H9 (cell line): ENCODE measurements at regions not wholly inside any gene's neighbourhood (a gene's known extent, or its start where the extent isn't known, plus 50 kb on each side); places are given as distances from the start of the nearest gene placed in this dataset.

ENCODE experiments used
- DNase-seq: peaks from one replicate; pipeline ENCODE4 v3.0.0-alpha.2; 2017
- H2AFZ ChIP-seq: one replicate; pipeline ENCODE4 v1.6.1; 2013; ENCODE audit warnings: mild to moderate bottlenecking, low read length, control low read depth, moderate library complexity
- H2AK5ac ChIP-seq: 2 replicates; pipeline ENCODE4 v1.6.1; 2013; ENCODE audit warnings: low read length, control low read depth, mixed read lengths; ENCODE audit not compliant: insufficient read length
- H2BK120ac ChIP-seq: one replicate; pipeline ENCODE4 v1.6.1; 2013; ENCODE audit warnings: low read depth, mild to moderate bottlenecking, low read length, control low read depth, inconsistent platforms; ENCODE audit not compliant: poor library complexity, severe bottlenecking
- H2BK12ac ChIP-seq: 2 replicates; pipeline ENCODE4 v1.6.1; 2013; ENCODE audit warnings: low read length, control low read depth, mixed read lengths, low read depth; ENCODE audit not compliant: insufficient read length
- H2BK15ac ChIP-seq: 2 replicates; pipeline ENCODE4 v1.6.1; 2013; ENCODE audit warnings: low read depth, low read length, control low read depth
- H2BK20ac ChIP-seq: one replicate; pipeline ENCODE4 v1.6.1; 2013; ENCODE audit warnings: low read depth, mild to moderate bottlenecking, low read length, control low read depth, inconsistent platforms; ENCODE audit not compliant: poor library complexity, severe bottlenecking
- H2BK5ac ChIP-seq: 2 replicates; pipeline ENCODE4 v1.6.1; 2013; ENCODE audit warnings: low read length, control low read depth, mixed read lengths; ENCODE audit not compliant: insufficient read length
- H3K14ac ChIP-seq: 2 replicates; pipeline ENCODE4 v1.6.1; 2013; ENCODE audit warnings: low read length, control low read depth; ENCODE audit not compliant: insufficient read depth
- H3K18ac ChIP-seq: 2 replicates; pipeline ENCODE4 v1.6.1; 2013; ENCODE audit warnings: low read depth, mild to moderate bottlenecking, mixed read lengths, low read length, control low read depth; ENCODE audit not compliant: insufficient read length
- H3K23ac ChIP-seq: 2 replicates; pipeline ENCODE4 v1.6.1; 2013; ENCODE audit warnings: low read length, control low read depth, mixed read lengths, low read depth; ENCODE audit not compliant: insufficient read length
- H3K23me2 ChIP-seq: 2 replicates; pipeline ENCODE4 v1.6.1; 2013; ENCODE audit warnings: low read depth, mild to moderate bottlenecking, mixed read lengths, low read length, control low read depth; ENCODE audit not compliant: insufficient read length, poor library complexity, severe bottlenecking
- H3K27ac ChIP-seq: 2 replicates; pipeline ENCODE4 v1.5.1; 2013; ENCODE audit warnings: low read length, control low read depth, mixed read lengths, low read depth; ENCODE audit not compliant: insufficient read length
- H3K27me3 ChIP-seq: 2 replicates; pipeline ENCODE4 v1.6.1; 2013; ENCODE audit warnings: low read length, control low read depth, inconsistent platforms; ENCODE audit not compliant: insufficient read depth
- H3K4ac ChIP-seq: 2 replicates; pipeline ENCODE4 v1.6.1; 2013; ENCODE audit warnings: low read depth, mild to moderate bottlenecking, control low read depth, inconsistent platforms, low read length, moderate library complexity
- H3K4me1 ChIP-seq: 2 replicates; pipeline ENCODE4 v1.6.1; 2013; ENCODE audit warnings: low read length, control low read depth, inconsistent platforms; ENCODE audit not compliant: insufficient read depth
- H3K4me2 ChIP-seq: 2 replicates; pipeline ENCODE4 v1.6.1; 2013; ENCODE audit warnings: low read length, control low read depth, mixed read lengths; ENCODE audit not compliant: insufficient read length, insufficient read depth
- H3K56ac ChIP-seq: 2 replicates; pipeline ENCODE4 v1.6.1; 2013; ENCODE audit warnings: low read depth, mild to moderate bottlenecking, mixed read lengths, low read length, control low read depth; ENCODE audit not compliant: insufficient read length
- H3K79me1 ChIP-seq: 2 replicates; pipeline ENCODE4 v1.6.1; 2013; ENCODE audit warnings: low read depth, mild to moderate bottlenecking, moderate library complexity, low read length, control low read depth, inconsistent platforms; ENCODE audit not compliant: insufficient read depth, poor library complexity, severe bottlenecking
- H3K79me2 ChIP-seq: 2 replicates; pipeline ENCODE4 v1.6.1; 2013; ENCODE audit warnings: low read length, control low read depth, inconsistent platforms; ENCODE audit not compliant: insufficient read depth
- H3K9ac ChIP-seq: 2 replicates; pipeline ENCODE4 v1.6.1; 2013; ENCODE audit warnings: low read length, control low read depth, mixed read lengths; ENCODE audit not compliant: insufficient read length; ENCODE audit errors: extremely low read depth
- H3K9me3 ChIP-seq: one replicate; pipeline ENCODE4 v1.6.1; 2013; ENCODE audit warnings: low read depth, low read length, inconsistent platforms; ENCODE audit not compliant: control insufficient read depth
- H3T11ph ChIP-seq: one replicate; pipeline ENCODE4 v1.6.1; 2013; ENCODE audit warnings: mild to moderate bottlenecking, low read length, control low read depth, inconsistent platforms
- H4K20me1 ChIP-seq: one replicate; pipeline ENCODE4 v1.6.1; 2013; ENCODE audit not compliant: control insufficient read depth, insufficient read length, insufficient read depth
- H4K5ac ChIP-seq: 2 replicates; pipeline ENCODE4 v1.6.1; 2013; ENCODE audit warnings: low read depth, mild to moderate bottlenecking, mixed read lengths, low read length, control low read depth; ENCODE audit not compliant: insufficient read length
- H4K8ac ChIP-seq: replicated peaks from 2 replicates; pipeline ENCODE4 v1.6.1; 2013; ENCODE audit warnings: low read length, control low read depth, mixed read lengths, low read depth; ENCODE audit not compliant: insufficient read length
- H4K91ac ChIP-seq: 2 replicates; pipeline ENCODE4 v1.6.1; 2013; ENCODE audit warnings: low read depth, mild to moderate bottlenecking, moderate library complexity, mixed read lengths, low read length, control low read depth; ENCODE audit not compliant: insufficient read length
- H3K27ac Mint-ChIP-seq, 3 experiments: 2 replicates in 2 of 3; 3 replicates in 1 of 3; pipeline ENCODE4 v1.8.0; 2020 to 2021; ENCODE audit warnings: mixed read lengths in 3 of 3, mild to moderate bottlenecking in 1 of 3, moderate library complexity in 1 of 3
- H3K27me3 Mint-ChIP-seq: 2 replicates; pipeline ENCODE4 v1.8.0; 2021; ENCODE audit warnings: low read depth, mild to moderate bottlenecking, moderate library complexity, mixed read lengths
- H3K36me3 Mint-ChIP-seq, 3 experiments: 2 replicates in 2 of 3; 3 replicates in 1 of 3; pipeline ENCODE4 v1.8.0; 2020 to 2021; ENCODE audit warnings: low read depth in 3 of 3, mixed read lengths in 3 of 3; ENCODE audit not compliant: insufficient read depth in 1 of 3
- H3K4me1 Mint-ChIP-seq, 2 experiments: 2 replicates each; pipeline ENCODE4 v1.8.0; 2020; ENCODE audit warnings: mixed read lengths in 2 of 2
- H3K4me3 Mint-ChIP-seq, 2 experiments: 2 replicates in 1 of 2; 3 replicates in 1 of 2; pipeline ENCODE4 v1.8.0; 2020 to 2021; ENCODE audit warnings: mild to moderate bottlenecking in 2 of 2, mixed read lengths in 2 of 2, moderate library complexity in 1 of 2
- H3K9me3 Mint-ChIP-seq, 2 experiments: 2 replicates in 1 of 2; 3 replicates in 1 of 2; pipeline ENCODE4 v1.8.0; 2020; ENCODE audit warnings: mild to moderate bottlenecking in 2 of 2, mixed read lengths in 2 of 2, moderate library complexity in 1 of 2
- TF ChIP-seq, protein P1 (sequence below): fragments of 200-600 bp; sonication (generic); conservative IDR thresholded peaks from 3 replicates; pipeline ENCODE4 v1.8.0; 2021; ENCODE audit warnings: antibody characterized with exemption, mild to moderate bottlenecking

GRCh38 chr5:25764733-25765132 is 1120.0 kb upstream of the CDH10 start:
- H4K5ac ChIP-seq, result no peak overlapping the region
- H2BK5ac ChIP-seq, result no peak overlapping the region
- no peak overlapping the region for H3K27ac Mint-ChIP-seq
- H3K4me2 ChIP-seq, result no peak overlapping the region
- H2AK5ac ChIP-seq, result no peak overlapping the region
- H3K4me1 Mint-ChIP-seq, result no peaks in the 10 kb centered on the region
- no peak overlapping the region for H4K8ac ChIP-seq
- H3K36me3 Mint-ChIP-seq, result peaks cover 2 to 25% (median 11%) of the 10 kb centered on the region in 3 experiments; a peak in 6 of 7 replicates
- H3K23me2 ChIP-seq, result no peaks in the 10 kb centered on the region
- no peaks in the 10 kb centered on the region for H3K4me1 ChIP-seq
- H2BK120ac ChIP-seq, result no peak overlapping the region
- H3K9ac ChIP-seq, result no peak overlapping the region
- no peak overlapping the region for H2BK20ac ChIP-seq
- no peaks in the 10 kb centered on the region for H3K79me2 ChIP-seq
- H4K20me1 ChIP-seq, result no peaks in the 10 kb centered on the region
- peaks cover 22 to 23% of the 10 kb centered on the region in 2 experiments for H3K9me3 Mint-ChIP-seq
- no peak overlapping the region for H2BK12ac ChIP-seq
- H3K56ac ChIP-seq, result no peak overlapping the region
- no peak overlapping the region for H4K91ac ChIP-seq
- no peaks in the 10 kb centered on the region for H3K79me1 ChIP-seq
- TF ChIP-seq, protein P1, sequence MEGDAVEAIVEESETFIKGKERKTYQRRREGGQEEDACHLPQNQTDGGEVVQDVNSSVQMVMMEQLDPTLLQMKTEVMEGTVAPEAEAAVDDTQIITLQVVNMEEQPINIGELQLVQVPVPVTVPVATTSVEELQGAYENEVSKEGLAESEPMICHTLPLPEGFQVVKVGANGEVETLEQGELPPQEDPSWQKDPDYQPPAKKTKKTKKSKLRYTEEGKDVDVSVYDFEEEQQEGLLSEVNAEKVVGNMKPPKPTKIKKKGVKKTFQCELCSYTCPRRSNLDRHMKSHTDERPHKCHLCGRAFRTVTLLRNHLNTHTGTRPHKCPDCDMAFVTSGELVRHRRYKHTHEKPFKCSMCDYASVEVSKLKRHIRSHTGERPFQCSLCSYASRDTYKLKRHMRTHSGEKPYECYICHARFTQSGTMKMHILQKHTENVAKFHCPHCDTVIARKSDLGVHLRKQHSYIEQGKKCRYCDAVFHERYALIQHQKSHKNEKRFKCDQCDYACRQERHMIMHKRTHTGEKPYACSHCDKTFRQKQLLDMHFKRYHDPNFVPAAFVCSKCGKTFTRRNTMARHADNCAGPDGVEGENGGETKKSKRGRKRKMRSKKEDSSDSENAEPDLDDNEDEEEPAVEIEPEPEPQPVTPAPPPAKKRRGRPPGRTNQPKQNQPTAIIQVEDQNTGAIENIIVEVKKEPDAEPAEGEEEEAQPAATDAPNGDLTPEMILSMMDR, result no peak
- H3K18ac ChIP-seq, result no peak overlapping the region
- H3K14ac ChIP-seq, result no peak overlapping the region
- H2AFZ ChIP-seq, result no peak overlapping the region
- H3K4me3 Mint-ChIP-seq, result no peak overlapping the region
- no peak overlapping the region for H3T11ph ChIP-seq
- H3K4ac ChIP-seq, result no peak overlapping the region
- no peaks in the 10 kb centered on the region for H3K27me3 Mint-ChIP-seq
- no peak overlapping the region for H3K23ac ChIP-seq
- H2BK15ac ChIP-seq, result no peak overlapping the region
- no peak for DNase-seq
- no peaks in the 10 kb centered on the region for H3K27me3 ChIP-seq
- peaks cover 6% of the 10 kb centered on the region for H3K9me3 ChIP-seq
- no peak overlapping the region for H3K27ac ChIP-seq
